Sigmoid colon (tissue), 6 donors: ENCODE measurements at regions not wholly inside any gene's neighbourhood (a gene's known extent, or its start where the extent isn't known, plus 50 kb on each side); places are given as distances from the start of the nearest gene placed in this dataset.

Experiments used
- DNase-seq: peaks from one replicate; pipeline ENCODE4 v3.0.0-alpha.2; 2019
- H3K27ac ChIP-seq, 4 donors: fragments of 200-600 bp; sonication (generic); one replicate each; pipeline ENCODE4 v1.5.1; 2016 to 2019; ENCODE audit warnings: mild to moderate bottlenecking in 1 of 4
- H3K27me3 ChIP-seq, 3 donors: fragments of 200-600 bp; sonication (generic); one replicate each; pipeline ENCODE4 v1.5.1; 2019; ENCODE audit warnings: mild to moderate bottlenecking in 1 of 3
- H3K36me3 ChIP-seq, 4 donors: fragments of 200-600 bp; sonication (generic); one replicate each; pipeline ENCODE4 v1.5.1; 2016 to 2019
- H3K4me1 ChIP-seq, 4 donors: fragments of 200-600 bp; sonication (generic); one replicate each; pipeline ENCODE4 v1.5.1; 2017 to 2019
- H3K4me3 ChIP-seq, 4 donors: fragments of 200-600 bp; sonication (generic); one replicate each; pipeline ENCODE4 v1.5.1; 2017 to 2019; ENCODE audit warnings: mild to moderate bottlenecking in 2 of 4, moderate library complexity in 1 of 4
- H3K9me3 ChIP-seq, 4 donors: fragments of 200-600 bp in 3 of 4; sonication (generic) in 3 of 4; one replicate each; pipeline versions ENCODE4 v1.5.1 to v1.6.1; 2013 to 2019
- CTCF ChIP-seq, 4 experiments: fragments of 450-650 bp in 3 of 4; fragments of 200-600 bp in 1 of 4; IDR thresholded peaks; one replicate each; pipeline ENCODE4 v1.5.1; 2016 to 2019; ENCODE audit warnings: antibody characterized with exemption in 4 of 4, mild to moderate bottlenecking in 3 of 4, moderate library complexity in 2 of 4
- EP300 ChIP-seq, 4 donors: sonication (generic); formaldehyde crosslinking; IDR thresholded peaks; one replicate each; pipeline ENCODE4 v1.6.1; 2017; ENCODE audit warnings: antibody characterized with exemption in 4 of 4
- POLR2A ChIP-seq, 2 donors: fragments of 450-650 bp; IDR thresholded peaks; one replicate each; pipeline ENCODE4 v1.6.1; 2016; ENCODE audit warnings: antibody characterized with exemption in 2 of 2, mild to moderate bottlenecking in 2 of 2, moderate library complexity in 2 of 2
- POLR2AphosphoS5 ChIP-seq, 4 donors: sonication (generic); formaldehyde crosslinking; IDR thresholded peaks; one replicate each; pipeline ENCODE4 v1.6.1; 2017; ENCODE audit warnings: antibody characterized with exemption in 4 of 4
- WGBS, 2 donors: extraction: QIAGEN DNeasy Blood & Tissue Kit; methylation state at CpG; one replicate each; pipeline ENCODE4 v1.1.7; 2013; 5-methylcytosine and 5-hydroxymethylcytosine counted together
- intact Hi-C: fragments of 100-400 bp; cut with DNase I; formaldehyde crosslinking; loops from one replicate; pipeline ENCODE4 v1.15.1; 2023
- donor health status: healthy with polysubstance abuse.
- donor health status: healthy.

- Histone ChIP-seq H3K27me3 (peaks cover 0 to 24% (median 0%) of the 10 kb centered on the region in 3 donors), H3K4me3 (no peak overlapping the region), H3K27ac (no peak overlapping the region), H3K4me1 (peaks cover 0 to 15% (median 7%) of the 10 kb centered on the region in 4 donors), H3K36me3 (no peaks in the 10 kb centered on the region), H3K9me3 (no peaks in the 10 kb centered on the region)
- 75 to 76% methylated on average over 6 of the region's 6 CpGs for WGBS, 2 donors
- intact Hi-C loops = no loop called here
- TF ChIP-seq CTCF (IDR thresholded peaks at IDR 0.05) (no peak), EP300 (IDR thresholded peaks at IDR 0.05) (no peak), POLR2A (IDR thresholded peaks at IDR 0.05) (no peak), POLR2AphosphoS5 (IDR thresholded peaks at IDR 0.05) (no peak)
- no peak for DNase-seq
Observed at GRCh38 chr6:37554480-37554819, 54.8 kb upstream of the CCDC167 start.

- peaks cover 0 to 15% (median 7%) of the 10 kb centered on the region in 4 donors for H3K4me1 ChIP-seq
- DNase-seq = no peak
- WGBS, 2 donors = 69 to 79% methylated on average over 4 of the region's 4 CpGs
- H3K27ac ChIP-seq = no peak overlapping the region
- H3K36me3 ChIP-seq = no peaks in the 10 kb centered on the region
- TF ChIP-seq POLR2AphosphoS5 (IDR thresholded peaks at IDR 0.05) (no peak), CTCF (IDR thresholded peaks at IDR 0.05) (no peak), EP300 (IDR thresholded peaks at IDR 0.05) (no peak), POLR2A (IDR thresholded peaks at IDR 0.05) (no peak)
- H3K9me3 ChIP-seq = no peaks in the 10 kb centered on the region
- no peak overlapping the region for H3K4me3 ChIP-seq
- intact Hi-C loops = no loop called here
- H3K27me3 ChIP-seq = peaks cover 0 to 20% (median 0%) of the 10 kb centered on the region in 3 donors
Observed at GRCh38 chr6:37552267-37552666, 52.6 kb upstream of the CCDC167 start.

- 52 to 55% methylated on average over 10 of the region's 10 CpGs for WGBS, 2 donors
- Histone ChIP-seq H3K4me1 (peaks cover 0 to 15% (median 7%) of the 10 kb centered on the region in 4 donors), H3K27ac (no peak overlapping the region), H3K4me3 (no peak overlapping the region), H3K9me3 (no peaks in the 10 kb centered on the region), H3K36me3 (no peaks in the 10 kb centered on the region), H3K27me3 (peaks cover 0 to 18% (median 0%) of the 10 kb centered on the region in 3 donors)
- no peak for TF ChIP-seq CTCF (IDR thresholded peaks at IDR 0.05)
- TF ChIP-seq EP300 (IDR thresholded peaks at IDR 0.05) = no peak
- no peak for TF ChIP-seq POLR2AphosphoS5 (IDR thresholded peaks at IDR 0.05)
- no peak for TF ChIP-seq POLR2A (IDR thresholded peaks at IDR 0.05)
- intact Hi-C loops = no loop called here
- DNase-seq = no peak
Observed at GRCh38 chr6:37551867-37552266, 52.2 kb upstream of the CCDC167 start.

- H3K9me3 ChIP-seq = no peaks in the 10 kb centered on the region
- DNase-seq = no peak
- no peak overlapping the region for H3K4me3 ChIP-seq
- 68 to 78% methylated on average over 3 of the region's 3 CpGs for WGBS, 2 donors
- H3K36me3 ChIP-seq = no peaks in the 10 kb centered on the region
- H3K4me1 ChIP-seq = peaks cover 0 to 15% (median 7%) of the 10 kb centered on the region in 4 donors
- no peak for TF ChIP-seq POLR2AphosphoS5 (IDR thresholded peaks at IDR 0.05)
- no peak for TF ChIP-seq POLR2A (IDR thresholded peaks at IDR 0.05)
- no peak for TF ChIP-seq CTCF (IDR thresholded peaks at IDR 0.05)
- no peak for TF ChIP-seq EP300 (IDR thresholded peaks at IDR 0.05)
- no peak overlapping the region for H3K27ac ChIP-seq
- intact Hi-C loops = no loop called here
- peaks cover 0 to 17% (median 0%) of the 10 kb centered on the region in 3 donors for H3K27me3 ChIP-seq
Observed at GRCh38 chr6:37551446-37551845, 51.8 kb upstream of the CCDC167 start.

GRCh38 chr6:37551002-37551401 is 51.3 kb upstream of the CCDC167 start:
- no peaks in the 10 kb centered on the region for H3K36me3 ChIP-seq
- no peak for TF ChIP-seq POLR2AphosphoS5 (IDR thresholded peaks at IDR 0.05)
- no peak for TF ChIP-seq CTCF (IDR thresholded peaks at IDR 0.05)
- no peak for TF ChIP-seq POLR2A (IDR thresholded peaks at IDR 0.05)
- TF ChIP-seq EP300 (IDR thresholded peaks at IDR 0.05) = no peak
- intact Hi-C loops = no loop called here
- peaks cover 0 to 17% (median 0%) of the 10 kb centered on the region in 3 donors for H3K27me3 ChIP-seq
- no peak overlapping the region for H3K4me3 ChIP-seq
- WGBS, 2 donors = 54 to 55% methylated on average over 3 of the region's 3 CpGs
- no peak for DNase-seq
- H3K27ac ChIP-seq = no peak overlapping the region
- H3K9me3 ChIP-seq = no peaks in the 10 kb centered on the region
- peaks cover 0 to 15% (median 7%) of the 10 kb centered on the region in 4 donors for H3K4me1 ChIP-seq
